ENCODE measurements at regions not wholly inside any gene's neighbourhood (a gene's known extent, or its start where the extent isn't known, plus 50 kb on each side); places are given as distances from the start of the nearest gene placed in this dataset.

DNA sequence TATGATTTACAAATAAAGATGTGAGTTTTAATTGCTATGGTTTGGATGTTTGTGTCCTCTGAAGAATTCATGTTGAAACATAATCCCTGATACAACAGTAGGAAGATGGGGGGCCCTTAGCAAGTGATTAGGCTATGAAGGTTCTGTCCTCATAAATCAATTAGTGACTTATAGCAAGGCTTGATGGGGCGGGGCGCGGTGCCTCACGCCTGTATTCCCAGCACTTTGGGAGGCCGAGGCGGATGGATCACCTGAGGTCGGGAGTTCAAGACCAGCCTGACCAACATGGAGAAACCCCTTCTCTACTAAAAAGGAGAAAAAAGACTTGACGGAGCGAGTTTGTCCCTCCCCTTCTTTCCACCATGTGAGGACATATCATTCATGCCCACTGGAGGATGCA is 2486.5 kb upstream of the PCDH20 start:
- H3K36me3 Mint-ChIP-seq, result no peaks in the 10 kb centered on the region
- no peak overlapping the region for H3K4me3 Mint-ChIP-seq
- no peaks in the 10 kb centered on the region for H3K27me3 Mint-ChIP-seq
- no peaks in the 10 kb centered on the region for H3K4me1 Mint-ChIP-seq
- H3K9me3 Mint-ChIP-seq, result peaks cover 3 to 4% of the 10 kb centered on the region in 2 donors
- no peak overlapping the region for H3K27ac Mint-ChIP-seq
- DNase-seq, result no peak
- ATAC-seq (replicated peaks), result no peak

DNA sequence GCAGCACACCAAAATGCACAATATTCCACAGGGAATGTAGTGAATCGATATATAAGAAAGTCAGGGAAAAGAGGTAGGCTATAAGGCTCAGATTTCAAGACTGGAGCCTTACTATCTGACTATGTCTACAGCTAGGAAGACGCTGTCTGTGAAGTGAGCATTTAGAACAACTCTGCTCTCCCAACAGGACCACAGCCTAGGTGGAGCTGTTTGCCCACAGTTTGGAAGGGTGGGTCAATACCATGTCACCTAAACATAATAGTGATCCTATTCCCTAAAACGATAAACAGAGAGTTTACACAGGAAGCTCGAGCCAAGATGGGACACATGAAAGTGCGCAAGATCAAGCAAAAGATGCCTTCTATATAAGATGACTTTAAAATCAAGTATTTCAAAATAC is 2486.0 kb upstream of the PCDH20 start:
- ATAC-seq (replicated peaks) (no peak), DNase-seq (no peak)
- no peaks in the 10 kb centered on the region for H3K27me3 Mint-ChIP-seq
- no peak overlapping the region for H3K27ac Mint-ChIP-seq
- no peaks in the 10 kb centered on the region for H3K4me1 Mint-ChIP-seq
- peaks cover 2 to 3% of the 10 kb centered on the region in 2 donors for H3K9me3 Mint-ChIP-seq
- H3K36me3 Mint-ChIP-seq, result no peaks in the 10 kb centered on the region
- H3K4me3 Mint-ChIP-seq, result no peak overlapping the region

DNA sequence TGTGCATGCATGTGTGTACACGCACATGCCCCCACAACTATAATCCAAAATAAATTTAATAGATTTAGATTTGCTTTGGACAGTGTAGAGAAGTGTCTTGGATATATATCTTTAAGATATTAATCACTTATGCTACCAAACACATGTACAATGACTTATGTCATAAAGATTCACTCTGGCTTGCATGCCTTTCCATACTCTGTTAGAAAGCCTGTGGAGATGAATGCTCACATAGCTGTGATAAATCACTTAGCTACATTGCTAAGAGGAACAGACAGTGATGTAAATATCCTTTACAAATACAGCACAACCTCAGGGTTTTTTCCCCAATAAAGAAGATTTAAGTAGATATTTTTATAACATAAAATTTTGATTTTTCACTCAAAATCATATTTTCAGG is 2484.8 kb upstream of the PCDH20 start:
- H3K4me1 Mint-ChIP-seq, result no peaks in the 10 kb centered on the region
- no peaks in the 10 kb centered on the region for H3K27me3 Mint-ChIP-seq
- no peak for ATAC-seq (replicated peaks)
- no peak for DNase-seq
- H3K9me3 Mint-ChIP-seq, result peaks cover 2 to 3% of the 10 kb centered on the region in 2 donors
- no peaks in the 10 kb centered on the region for H3K36me3 Mint-ChIP-seq
- no peak overlapping the region for H3K4me3 Mint-ChIP-seq
- H3K27ac Mint-ChIP-seq, result no peak overlapping the region

DNA sequence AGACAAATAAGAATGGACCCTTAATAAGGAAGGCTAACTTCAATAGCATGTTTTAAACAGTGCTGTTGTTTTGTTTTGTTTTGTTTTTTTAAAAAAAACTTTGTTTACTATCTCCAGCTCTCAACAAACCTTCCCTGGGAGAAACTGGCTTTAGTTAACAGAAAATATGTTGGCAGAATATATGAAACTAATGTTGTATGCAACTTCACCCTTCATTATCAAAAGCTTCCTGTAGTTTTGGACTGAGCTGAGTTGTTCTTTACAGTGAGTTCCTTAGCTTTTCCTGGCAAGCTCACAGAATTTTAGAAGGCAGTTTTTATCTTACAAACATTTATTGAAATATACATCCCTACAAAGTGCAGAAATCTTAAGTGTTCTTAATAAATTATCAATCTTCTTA is 2480.7 kb upstream of the PCDH20 start:
- DNase-seq (no peak), ATAC-seq (replicated peaks) (no peak)
- no peaks in the 10 kb centered on the region for H3K36me3 Mint-ChIP-seq
- H3K27ac Mint-ChIP-seq, result no peak overlapping the region
- no peaks in the 10 kb centered on the region for H3K9me3 Mint-ChIP-seq
- no peak overlapping the region for H3K4me3 Mint-ChIP-seq
- H3K27me3 Mint-ChIP-seq, result no peaks in the 10 kb centered on the region
- no peaks in the 10 kb centered on the region for H3K4me1 Mint-ChIP-seq

DNA sequence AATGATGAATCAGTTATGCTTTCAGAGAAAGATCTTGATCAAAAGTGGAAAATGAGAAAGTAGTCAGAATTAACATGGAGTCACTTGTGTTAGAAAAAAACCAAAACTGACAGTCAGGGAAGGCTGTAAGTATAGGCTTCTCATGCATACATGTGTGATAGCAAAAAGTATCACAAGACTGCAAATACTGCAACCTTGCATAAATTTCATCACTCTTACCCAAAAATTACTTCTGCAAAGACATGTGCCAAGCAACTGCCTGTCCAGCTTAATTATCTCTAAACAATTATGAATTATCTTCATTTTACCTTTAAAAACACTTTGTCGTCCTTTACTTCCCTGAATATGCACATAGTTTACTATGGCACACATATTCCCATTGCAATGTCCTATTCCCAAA is 2466.4 kb upstream of the PCDH20 start:
- H3K9me3 Mint-ChIP-seq, result peaks cover 0 to 6% of the 10 kb centered on the region in 2 donors
- no peaks in the 10 kb centered on the region for H3K36me3 Mint-ChIP-seq
- no peak overlapping the region for H3K27ac Mint-ChIP-seq
- H3K4me3 Mint-ChIP-seq, result no peak overlapping the region
- no peaks in the 10 kb centered on the region for H3K4me1 Mint-ChIP-seq
- DNase-seq (no peak), ATAC-seq (replicated peaks) (no peak)
- no peaks in the 10 kb centered on the region for H3K27me3 Mint-ChIP-seq

DNA sequence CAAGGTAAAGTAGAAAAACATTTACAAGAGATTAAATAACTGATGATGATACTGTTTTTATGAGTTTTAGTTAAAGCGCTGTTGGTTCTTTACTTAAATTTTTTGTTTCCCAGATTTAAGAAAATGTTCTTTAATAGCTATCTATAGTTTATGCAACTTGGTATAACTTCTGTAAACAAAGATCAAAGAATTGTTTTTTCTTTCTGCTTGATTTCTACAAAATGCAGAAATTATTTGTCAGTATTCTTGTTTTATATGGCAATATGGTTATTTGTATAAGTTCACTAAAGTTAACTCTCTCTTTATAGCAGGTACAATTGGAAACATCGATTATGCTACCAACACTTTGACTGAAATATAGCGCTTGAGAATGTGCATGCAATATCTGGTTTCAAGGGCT is 2465.1 kb upstream of the PCDH20 start:
- H3K36me3 Mint-ChIP-seq, result no peaks in the 10 kb centered on the region
- H3K27ac Mint-ChIP-seq, result no peak overlapping the region
- DNase-seq, result no peak
- no peaks in the 10 kb centered on the region for H3K4me1 Mint-ChIP-seq
- H3K4me3 Mint-ChIP-seq, result no peak overlapping the region
- no peak for ATAC-seq (replicated peaks)
- peaks cover 0 to 6% of the 10 kb centered on the region in 2 donors for H3K9me3 Mint-ChIP-seq
- no peaks in the 10 kb centered on the region for H3K27me3 Mint-ChIP-seq

DNA sequence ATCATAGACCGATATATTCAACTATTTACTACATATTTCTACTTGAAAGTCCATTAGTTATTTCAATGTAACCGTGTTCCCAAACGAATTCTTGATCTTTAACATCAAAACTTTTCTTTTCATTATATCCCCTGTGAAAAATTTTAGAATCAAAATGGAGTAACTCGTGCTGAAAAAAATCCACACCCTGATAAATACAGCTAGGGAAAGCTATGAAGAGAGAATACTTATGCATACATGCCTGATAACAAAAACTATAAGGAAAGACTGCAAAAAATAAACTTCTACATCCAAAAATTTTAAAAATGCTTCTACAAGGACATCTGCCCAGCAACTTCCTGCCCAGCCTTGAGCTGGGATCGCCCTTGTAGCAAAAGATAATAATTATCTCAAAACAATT is 2458.3 kb upstream of the PCDH20 start:
- Mint-ChIP-seq H3K27ac (no peak overlapping the region), H3K9me3 (peaks cover 2 to 7% of the 10 kb centered on the region in 2 donors), H3K36me3 (no peaks in the 10 kb centered on the region), H3K4me3 (no peak overlapping the region), H3K27me3 (no peaks in the 10 kb centered on the region), H3K4me1 (no peaks in the 10 kb centered on the region)
- DNase-seq (no peak), ATAC-seq (replicated peaks) (no peak)

DNA sequence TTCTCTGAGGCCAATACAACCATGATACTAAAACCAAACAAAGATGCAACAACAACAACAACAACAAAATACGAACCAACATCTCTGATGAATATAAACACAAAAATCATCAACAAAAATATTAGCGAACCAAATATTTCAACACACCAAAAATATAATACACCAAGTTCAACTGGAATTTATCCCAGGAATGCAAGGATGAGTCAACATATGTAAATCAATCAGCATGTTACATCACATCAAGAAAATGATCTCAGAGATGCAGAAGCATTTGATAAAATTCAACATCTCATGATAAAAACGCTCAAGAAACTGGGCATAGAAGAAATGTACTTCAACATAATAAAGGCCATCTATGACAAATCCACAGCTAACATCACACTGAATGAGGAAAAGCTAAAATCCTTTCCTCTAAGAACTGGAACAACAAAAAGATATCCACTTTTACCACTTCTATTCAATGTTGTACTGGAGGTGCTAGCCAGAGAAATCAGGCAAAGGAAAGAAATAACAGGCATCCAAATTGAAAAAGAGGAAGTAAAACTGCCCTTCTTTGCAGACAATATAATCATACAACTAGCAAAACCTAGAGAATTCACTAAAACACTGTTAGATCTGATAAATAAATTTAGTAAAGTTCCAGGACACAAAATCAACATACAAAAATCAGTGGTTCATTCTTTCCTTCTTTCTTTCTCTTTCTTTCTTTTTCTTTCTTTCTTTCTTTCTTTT is 2448.7 kb upstream of the PCDH20 start:
- H3K4me3 Mint-ChIP-seq, result no peak overlapping the region
- H3K27me3 Mint-ChIP-seq, result no peaks in the 10 kb centered on the region
- DNase-seq (no peak), ATAC-seq (replicated peaks) (no peak)
- H3K9me3 Mint-ChIP-seq, result peaks cover 7 to 9% of the 10 kb centered on the region in 2 donors
- H3K36me3 Mint-ChIP-seq, result no peaks in the 10 kb centered on the region
- no peaks in the 10 kb centered on the region for H3K4me1 Mint-ChIP-seq
- H3K27ac Mint-ChIP-seq, result no peak overlapping the region

DNA sequence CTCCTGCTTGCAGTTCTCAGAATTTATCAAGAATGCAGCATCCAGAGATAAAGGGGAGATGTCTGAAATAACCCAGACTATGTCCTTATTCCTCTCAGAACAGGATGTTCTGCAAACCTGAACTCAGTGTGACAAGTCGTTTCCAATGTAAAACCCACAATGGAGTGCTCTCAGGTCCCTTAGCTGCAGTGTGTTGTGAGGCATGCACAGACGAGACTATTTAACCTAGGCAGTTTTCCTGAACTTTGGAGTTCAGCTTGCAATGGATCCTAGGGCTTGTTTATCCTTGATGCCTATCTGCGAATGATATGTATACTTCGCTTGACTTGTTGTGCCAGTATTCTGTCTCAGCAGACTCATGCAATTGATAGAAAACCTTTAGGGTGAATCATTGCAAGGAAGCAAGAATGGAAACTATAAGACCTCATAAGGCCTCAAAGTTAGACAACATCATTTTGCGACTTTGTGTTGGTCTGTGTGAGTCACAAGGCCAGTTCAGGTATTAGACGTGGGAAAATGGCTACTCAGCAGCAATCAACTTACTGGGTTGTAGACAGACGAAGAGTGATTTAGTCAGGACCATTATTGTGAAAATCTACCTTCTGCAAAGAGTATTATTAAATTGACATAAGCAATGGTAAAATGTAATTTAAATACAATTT is 2439.9 kb upstream of the PCDH20 start:
- no peak for ATAC-seq (replicated peaks)
- Mint-ChIP-seq H3K4me3 (no peak overlapping the region), H3K9me3 (no peaks in the 10 kb centered on the region), H3K27ac (no peak overlapping the region), H3K27me3 (no peaks in the 10 kb centered on the region), H3K4me1 (no peaks in the 10 kb centered on the region), H3K36me3 (no peaks in the 10 kb centered on the region)
- no peak for DNase-seq

DNA sequence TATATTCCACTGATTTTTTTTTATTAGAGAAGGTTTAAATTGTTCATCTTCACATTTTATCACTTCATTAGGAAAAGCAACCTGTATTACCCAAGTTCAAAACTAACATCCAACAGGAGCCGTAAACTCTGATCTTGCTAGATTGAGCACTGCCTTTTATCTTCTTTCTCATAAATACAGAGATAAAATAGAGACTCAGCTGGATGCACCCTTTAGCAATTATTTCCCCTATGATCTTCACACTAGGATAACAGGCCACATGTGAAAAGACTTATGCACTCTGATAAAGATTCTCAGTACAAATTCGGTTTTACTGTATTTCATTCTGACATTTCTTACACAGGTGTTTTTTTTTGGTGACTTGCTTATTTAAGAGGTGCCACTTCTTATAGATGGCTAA is 2438.2 kb upstream of the PCDH20 start:
- no peaks in the 10 kb centered on the region for H3K9me3 Mint-ChIP-seq
- no peaks in the 10 kb centered on the region for H3K4me1 Mint-ChIP-seq
- DNase-seq, result no peak
- no peaks in the 10 kb centered on the region for H3K36me3 Mint-ChIP-seq
- no peak overlapping the region for H3K27ac Mint-ChIP-seq
- no peak overlapping the region for H3K4me3 Mint-ChIP-seq
- H3K27me3 Mint-ChIP-seq, result no peaks in the 10 kb centered on the region
- no peak for ATAC-seq (replicated peaks)

DNA sequence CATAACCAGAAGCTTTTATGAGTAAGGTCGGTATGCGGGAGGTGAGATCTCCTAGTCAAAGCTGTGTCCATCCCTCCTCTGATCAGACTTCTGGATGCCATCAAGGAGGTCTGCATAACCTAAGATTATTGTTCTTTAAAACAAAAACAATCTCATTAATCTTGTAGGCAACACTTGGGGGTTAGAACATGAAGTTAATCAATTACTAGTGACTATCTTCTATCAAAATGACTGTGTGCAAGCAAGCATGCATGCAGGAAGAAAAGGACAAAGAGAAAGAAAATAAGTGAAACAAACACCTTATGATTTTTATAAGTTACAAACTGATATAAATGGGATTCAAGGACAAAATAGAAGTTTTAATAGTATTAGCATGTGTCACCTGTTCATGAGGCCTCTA is 2435.9 kb upstream of the PCDH20 start:
- Mint-ChIP-seq H3K4me1 (no peaks in the 10 kb centered on the region), H3K27ac (no peak overlapping the region), H3K36me3 (no peaks in the 10 kb centered on the region), H3K27me3 (no peaks in the 10 kb centered on the region), H3K4me3 (no peak overlapping the region), H3K9me3 (peaks cover 0 to 3% of the 10 kb centered on the region in 2 donors)
- ATAC-seq (replicated peaks) (no peak), DNase-seq (no peak)

DNA sequence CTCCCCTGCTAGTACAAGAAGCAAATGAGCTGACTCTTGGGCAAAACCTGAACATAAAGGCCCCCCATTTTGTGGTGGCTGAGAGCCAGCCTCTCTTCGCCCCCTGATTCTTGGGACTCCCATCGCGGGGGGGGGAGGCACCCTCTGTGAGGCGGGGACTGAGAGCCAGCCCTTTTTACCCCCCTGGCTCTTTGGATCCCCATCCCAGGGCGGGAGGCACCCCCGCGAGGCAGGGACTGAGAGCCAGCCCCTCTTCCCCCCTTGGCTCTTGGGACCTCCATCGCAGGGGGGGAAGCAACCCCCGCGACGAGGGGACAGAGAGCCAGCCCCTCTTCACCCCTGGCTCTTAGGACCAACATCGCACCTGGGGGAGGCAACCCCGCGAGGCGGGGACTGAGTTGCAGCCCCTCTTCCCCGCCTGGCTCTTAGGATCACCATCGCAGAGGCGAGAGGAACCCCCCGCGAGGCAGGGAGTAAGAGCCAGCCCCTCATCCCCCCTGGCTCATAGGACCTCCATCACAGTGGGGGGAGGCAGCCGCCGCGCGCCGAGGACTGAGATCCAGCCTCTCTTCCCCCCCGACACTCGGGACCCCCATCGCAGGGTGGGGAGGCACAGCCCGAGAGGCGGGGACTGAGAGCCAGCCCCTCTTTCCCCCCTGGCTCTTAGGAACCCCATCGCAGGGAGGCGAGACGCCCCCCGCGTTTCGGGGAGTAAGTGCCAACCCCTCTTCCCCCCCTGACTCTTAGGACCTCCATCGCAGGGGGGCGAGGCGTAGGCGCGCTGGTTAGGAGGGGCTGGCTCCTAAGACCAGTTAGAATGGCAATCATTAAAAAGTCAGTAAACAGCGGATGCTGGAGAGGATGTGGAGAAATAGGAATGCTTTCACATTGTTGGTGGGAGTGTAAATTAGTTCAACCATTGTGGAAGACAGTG is 2428.4 kb upstream of the PCDH20 start:
- DNase-seq (no peak), ATAC-seq (replicated peaks) (no peak)
- Mint-ChIP-seq H3K27me3 (no peaks in the 10 kb centered on the region), H3K27ac (no peak overlapping the region), H3K4me1 (no peaks in the 10 kb centered on the region), H3K36me3 (no peaks in the 10 kb centered on the region), H3K4me3 (no peak overlapping the region), H3K9me3 (peaks cover 3 to 6% of the 10 kb centered on the region in 2 donors)

DNA sequence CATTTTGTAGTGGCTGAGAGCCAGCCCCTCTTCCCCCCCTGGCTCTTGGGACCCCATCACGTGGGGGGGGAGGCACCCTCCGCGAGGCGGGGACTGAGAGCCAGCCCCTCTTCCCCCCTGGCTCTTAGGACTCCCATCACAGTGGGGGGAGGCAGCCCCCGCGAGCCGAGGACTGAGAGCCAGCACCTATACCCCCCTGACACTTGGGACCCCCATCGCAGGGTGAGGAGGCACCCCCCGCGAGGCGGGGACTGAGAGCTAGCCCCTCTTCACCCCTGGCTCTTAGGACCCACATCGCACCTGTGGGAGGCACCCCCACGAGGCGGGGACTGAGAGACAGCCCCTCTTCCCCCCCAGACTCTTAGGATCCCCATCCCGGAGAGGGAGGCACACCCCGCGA is 2426.5 kb upstream of the PCDH20 start:
- no peak overlapping the region for H3K4me3 Mint-ChIP-seq
- H3K27ac Mint-ChIP-seq, result no peak overlapping the region
- ATAC-seq (replicated peaks) (no peak), DNase-seq (no peak)
- H3K9me3 Mint-ChIP-seq, result peaks cover 3 to 6% of the 10 kb centered on the region in 2 donors
- no peaks in the 10 kb centered on the region for H3K27me3 Mint-ChIP-seq
- no peaks in the 10 kb centered on the region for H3K36me3 Mint-ChIP-seq
- no peaks in the 10 kb centered on the region for H3K4me1 Mint-ChIP-seq

DNA sequence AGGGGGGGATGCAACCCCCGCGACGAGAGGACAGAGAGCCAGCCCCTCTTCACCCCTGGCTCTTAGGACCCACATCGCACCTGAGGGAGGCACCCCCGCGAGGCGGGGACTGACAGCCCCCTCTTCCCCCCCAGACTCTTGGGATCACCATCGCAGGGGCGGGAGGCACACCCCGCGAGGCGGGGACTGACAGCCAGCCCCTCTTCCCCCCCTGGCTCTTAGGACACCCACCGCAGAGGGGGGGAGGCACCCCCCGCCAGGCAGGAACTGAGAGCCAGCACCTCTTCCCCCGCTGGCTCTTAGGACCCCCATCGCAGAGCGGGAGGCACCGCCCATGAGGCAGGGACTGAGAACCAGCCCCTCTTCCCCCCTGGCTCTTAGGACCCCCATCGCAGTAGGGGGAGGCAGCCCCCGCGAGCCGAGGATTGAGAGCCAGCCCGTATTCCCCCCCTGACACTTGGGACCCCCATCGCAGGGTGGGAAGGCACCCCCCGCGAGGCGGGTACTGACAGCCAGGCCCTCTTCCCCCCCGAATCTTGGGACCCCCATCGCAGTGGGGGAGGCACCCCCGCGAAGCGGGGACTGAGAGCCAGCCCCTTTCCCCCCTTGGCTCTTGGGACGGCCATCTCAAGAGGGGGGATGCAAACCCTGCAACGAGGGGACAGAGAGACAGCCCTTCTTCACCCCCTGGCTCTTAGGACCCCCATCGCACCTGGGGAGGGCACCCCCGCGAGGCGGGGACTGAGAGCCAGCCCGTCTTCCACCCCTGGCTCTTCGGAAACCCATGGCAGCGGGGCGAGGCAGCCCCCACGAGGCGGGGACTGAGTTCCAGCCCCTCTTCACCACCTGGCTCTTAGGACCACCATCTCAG is 2425.1 kb upstream of the PCDH20 start:
- Mint-ChIP-seq H3K27me3 (no peaks in the 10 kb centered on the region), H3K36me3 (no peaks in the 10 kb centered on the region)
- no peak for ATAC-seq (replicated peaks)

More for the DNA sequence above, 2425.1 kb upstream of the PCDH20 start:
- no peak for DNase-seq
- Mint-ChIP-seq H3K9me3 (peaks cover 3 to 5% of the 10 kb centered on the region in 2 donors), H3K4me3 (no peak overlapping the region), H3K27ac (no peak overlapping the region), H3K4me1 (no peaks in the 10 kb centered on the region)
